Right renal pelvis (tissue), 4 donors: ENCODE measurements at regions not wholly inside any gene's neighbourhood (a gene's known extent, or its start where the extent isn't known, plus 50 kb on each side); places are given as distances from the start of the nearest gene placed in this dataset.
"Not testable (repeated sequence)": the region's sequence is repeated elsewhere in the genome, so short reads cannot be mapped to it uniquely, and the experiment has no call there.

Experiments used
- DNase-seq, 4 donors: peaks; one replicate each; pipeline ENCODE4 v3.0.0-alpha.2; 2013; ENCODE audit warnings: low read depth in 4 of 4, low spot score in 3 of 4, missing footprints in 1 of 4

GRCh38 chr2:71926876-71927756, 220.5 kb downstream of the CYP26B1 start:
- DNase-seq: no peak

DNA sequence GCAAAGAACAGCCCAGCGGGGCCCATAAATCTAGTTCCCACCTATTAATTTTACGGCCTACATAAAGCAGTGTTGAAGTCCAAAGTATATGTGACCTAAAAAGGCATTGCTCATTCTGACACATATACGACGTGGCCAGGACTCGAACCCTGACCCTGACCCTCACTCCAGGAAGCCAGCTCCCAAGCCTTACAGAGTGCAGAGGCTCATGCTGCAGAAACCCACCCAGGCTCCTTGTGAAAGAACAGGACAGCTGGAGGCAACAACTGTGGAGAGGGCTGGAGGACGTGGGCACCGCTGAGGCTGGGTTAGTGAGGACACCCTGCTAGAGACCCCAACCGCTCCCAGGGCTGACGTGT, 221.6 kb downstream of the CYP26B1 start:
- peak in 2 of 4 donors; percentile 43 to 64 for DNase-seq

DNA sequence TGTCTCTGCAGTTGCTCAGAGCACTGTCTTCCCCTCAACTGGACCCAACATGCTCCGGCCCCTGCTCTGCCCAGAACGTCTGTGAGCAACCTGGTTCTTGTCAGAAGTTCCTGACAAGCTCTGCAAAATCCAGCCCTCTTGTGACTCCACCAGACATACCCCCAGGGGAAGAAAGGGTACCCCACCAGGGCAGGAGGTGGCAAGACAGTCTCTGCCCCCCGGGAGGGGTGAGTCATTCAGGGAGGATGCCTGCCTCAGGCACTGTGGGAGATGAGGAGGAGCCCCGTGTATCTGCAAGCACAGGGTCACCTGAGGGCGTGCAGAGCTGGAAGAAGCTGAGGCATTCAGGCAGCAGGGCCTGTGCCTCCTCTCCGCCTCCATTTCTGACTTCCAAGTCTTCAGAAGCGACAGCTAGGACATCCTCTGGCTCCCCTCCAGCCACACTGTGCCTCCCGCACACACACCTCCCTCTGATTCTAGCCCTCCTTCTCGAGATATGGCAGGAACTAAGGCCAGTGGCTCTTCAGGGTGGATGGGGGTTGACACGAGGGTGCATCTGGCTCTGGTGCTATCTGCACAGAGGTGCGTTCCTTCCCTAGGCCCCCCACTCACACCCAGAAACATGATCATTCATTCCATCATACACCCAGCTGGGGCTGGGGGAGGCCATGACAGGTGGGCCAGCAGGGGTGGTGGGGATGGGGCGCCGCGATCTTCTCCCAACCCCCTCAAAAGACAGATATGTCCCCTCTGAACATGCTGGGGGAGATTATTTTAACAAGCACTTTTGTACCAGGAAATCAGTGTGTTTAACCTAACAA, 222.2 kb downstream of the CYP26B1 start:
- DNase-seq: no peak

GRCh38 chr2:71923887-71924533, 223.7 kb downstream of the CYP26B1 start:
- DNase-seq: peak in 3 of 4 donors; percentile 61 to 66 (median 62)

DNA sequence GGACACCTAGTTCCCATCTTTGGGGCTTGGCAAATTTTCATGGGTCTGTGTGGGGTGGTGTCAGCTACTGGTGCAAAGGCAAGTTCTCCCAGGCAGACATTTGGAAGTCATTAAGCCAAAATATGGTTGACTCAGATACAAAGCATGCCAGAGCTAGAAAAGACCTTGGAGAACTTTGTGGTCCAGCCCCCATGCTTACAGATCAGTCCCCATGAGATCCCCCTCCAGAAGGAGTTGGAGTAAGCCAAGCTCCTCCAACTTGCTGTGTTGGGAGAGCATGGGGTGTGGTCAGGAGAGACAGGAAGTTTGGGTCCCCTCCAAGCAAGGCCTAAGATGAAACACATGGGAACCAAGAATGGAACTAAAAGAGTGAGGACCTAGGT, 224.5 kb downstream of the CYP26B1 start:
- no peak for DNase-seq

GRCh38 chr2:71922499-71923142, 225.0 kb downstream of the CYP26B1 start:
- no peak for DNase-seq

- no peak for DNase-seq
These were observed 225.6 kb downstream of the CYP26B1 start for GRCh38 chr2:71922091-71922490.

- DNase-seq: not testable (repeated sequence)
These were observed 226.8 kb downstream of the CYP26B1 start for GRCh38 chr2:71920819-71921218.

DNA sequence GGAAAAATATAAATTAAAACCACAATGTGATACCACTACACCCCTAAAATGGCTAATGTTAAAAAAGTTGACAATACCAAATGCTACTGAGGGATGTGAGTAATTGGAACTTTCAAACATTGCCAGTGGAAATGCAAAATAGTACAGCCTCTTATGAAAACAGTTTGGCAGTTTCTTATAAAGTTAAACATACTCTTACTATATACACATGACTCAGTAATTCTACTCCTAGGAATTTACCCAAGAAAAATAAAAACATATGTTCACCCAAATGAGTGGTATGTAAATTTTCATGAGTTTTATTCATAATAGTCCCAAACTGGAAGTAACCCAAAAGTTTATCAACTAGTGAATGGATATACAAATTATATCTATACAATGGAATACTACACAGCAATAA, 228.0 kb downstream of the CYP26B1 start:
- DNase-seq: no peak

- no peak for DNase-seq
These were observed 237.4 kb downstream of the CYP26B1 start for GRCh38 chr2:71910277-71910676.

DNA sequence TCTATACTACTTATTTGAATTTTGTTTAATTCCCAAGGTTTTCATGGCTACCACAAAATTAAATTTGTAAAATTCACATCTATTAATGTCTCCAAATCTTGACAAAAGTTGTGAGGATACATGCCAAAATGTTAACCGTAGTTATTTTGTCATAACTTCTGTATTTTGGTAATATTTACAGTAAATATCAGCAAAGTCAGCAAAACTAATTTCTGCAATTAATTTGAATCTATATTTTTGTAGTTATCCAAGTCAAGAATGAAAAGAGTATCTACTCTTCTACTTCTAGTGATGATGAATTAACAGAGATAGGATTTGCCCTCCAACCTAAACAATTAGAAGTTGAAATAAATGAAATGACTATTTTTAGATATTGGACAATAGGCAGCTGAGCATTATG, 238.9 kb downstream of the CYP26B1 start:
- no peak for DNase-seq

DNA sequence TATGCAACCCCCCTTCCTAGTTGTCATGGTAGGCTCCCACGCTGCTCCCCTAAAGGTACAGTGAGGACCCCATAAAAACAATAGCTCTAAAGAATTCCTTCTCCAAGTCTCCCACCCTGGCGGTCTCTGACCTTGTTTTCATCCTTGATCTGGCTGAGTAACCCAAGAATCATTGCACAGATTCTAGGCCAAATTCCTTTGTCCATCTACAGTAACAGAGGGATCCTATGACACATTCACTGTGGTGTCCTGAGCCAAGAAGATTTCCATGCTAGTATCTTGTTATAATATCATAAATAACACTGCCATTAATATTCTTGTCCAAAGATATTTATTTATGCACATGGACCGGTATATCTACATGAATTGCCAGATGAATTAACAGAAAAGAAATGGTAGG, 240.2 kb downstream of the CYP26B1 start:
- no peak for DNase-seq

GRCh38 chr2:71906357-71906973, 241.2 kb downstream of the CYP26B1 start:
- DNase-seq: no peak

GRCh38 chr2:71905205-71905604, 242.5 kb downstream of the CYP26B1 start:
- no peak for DNase-seq

- DNase-seq: no peak
These were observed 243.8 kb downstream of the CYP26B1 start for GRCh38 chr2:71903841-71904240.

- DNase-seq: no peak
These were observed 246.2 kb downstream of the CYP26B1 start for GRCh38 chr2:71901466-71901865.

DNA sequence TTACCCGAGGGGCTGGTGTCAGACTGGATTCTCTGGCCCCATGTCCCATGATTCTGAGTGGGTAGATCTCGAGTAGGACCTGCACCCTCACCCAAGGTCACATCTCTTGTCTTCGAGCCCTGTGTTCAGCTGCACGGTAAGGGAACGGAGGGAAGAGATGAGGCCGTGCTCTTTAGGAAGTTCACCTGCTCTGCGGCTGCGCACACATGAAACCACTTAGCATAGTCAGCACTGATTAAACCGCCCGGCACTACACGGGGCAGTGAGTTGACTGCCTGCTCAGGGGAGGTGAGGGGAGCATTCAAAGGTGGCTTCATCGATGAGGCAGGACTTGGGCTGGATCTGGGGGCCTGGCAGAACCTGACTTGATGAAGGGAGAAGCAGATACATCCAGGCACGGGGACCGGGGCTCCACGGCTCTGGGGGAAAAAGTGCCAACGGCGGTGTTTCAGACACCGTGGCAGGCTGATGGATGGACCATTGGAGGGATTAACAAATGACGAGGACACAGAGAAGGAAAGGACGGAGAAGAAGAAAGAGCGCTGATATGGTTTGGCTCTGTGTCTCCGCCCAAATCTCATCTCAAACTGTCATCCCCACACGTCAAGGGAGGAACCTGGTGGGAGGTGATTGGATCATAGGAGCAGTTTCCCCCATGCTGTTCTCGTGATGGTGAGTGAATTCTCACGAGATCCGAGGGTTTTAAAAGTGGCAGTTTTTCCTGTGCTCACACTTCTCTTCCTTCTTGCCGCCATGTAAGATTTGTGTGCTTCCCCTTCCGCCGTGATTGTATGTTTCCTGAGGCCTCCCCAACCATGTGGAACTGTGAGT, 248.6 kb downstream of the CYP26B1 start:
- DNase-seq: no peak

- DNase-seq: no peak
These were observed 249.3 kb downstream of the CYP26B1 start for GRCh38 chr2:71898375-71898774.

DNA sequence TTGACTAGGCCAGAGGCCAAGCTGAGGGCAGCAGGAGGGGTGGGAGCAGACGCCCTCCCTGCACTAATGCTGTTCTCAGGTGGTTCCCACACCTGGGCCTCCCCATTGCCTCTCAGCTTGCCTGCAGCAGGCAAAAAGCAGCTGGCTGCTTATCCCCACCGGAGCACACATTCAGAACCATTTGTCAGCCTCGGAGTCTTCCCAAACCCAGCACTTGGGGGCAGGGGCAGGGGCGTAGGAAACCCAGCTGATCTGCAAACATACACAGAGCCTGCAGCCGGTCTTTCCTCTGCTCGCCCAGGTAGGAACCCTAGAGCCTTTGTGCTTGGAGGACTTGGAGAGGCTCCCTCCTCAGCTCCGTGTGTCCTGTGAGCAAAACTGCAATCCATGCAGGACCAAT, 249.8 kb downstream of the CYP26B1 start:
- no peak for DNase-seq

DNA sequence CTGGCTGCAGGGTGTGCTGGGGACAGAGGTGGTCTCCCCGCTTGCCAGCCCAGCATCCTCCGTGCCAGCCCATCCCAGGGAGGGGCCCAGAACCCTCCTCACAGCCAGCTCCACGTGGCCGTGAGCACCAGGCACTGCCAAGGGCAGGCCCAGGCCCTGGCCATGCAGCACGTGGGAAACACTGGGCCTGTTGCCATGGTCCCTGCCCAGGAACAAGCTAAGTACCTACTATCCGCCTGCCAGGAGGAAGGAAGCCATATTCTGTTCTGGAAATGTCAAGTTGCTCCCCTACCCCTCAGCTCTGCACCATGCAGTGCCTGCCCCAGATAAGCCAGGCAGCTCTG, 250.6 kb downstream of the CYP26B1 start:
- no peak for DNase-seq
